AG04450 (cell line): ENCODE measurements at regions not wholly inside any gene's neighbourhood (a gene's known extent, or its start where the extent isn't known, plus 50 kb on each side); places are given as distances from the start of the nearest gene placed in this dataset.

Experiments
- CTCF ChIA-PET: fragments of 300-600, 350-600 bp; formaldehyde crosslinking; extraction: SDS; loops from one replicate; lab custom pipeline; 2022; ENCODE audit warnings: antibody characterized with exemption, inconsistent platforms; lab: Charles Lee
- POLR2A ChIA-PET: fragments of 350-600 bp; formaldehyde crosslinking; extraction: SDS; loops from one replicate; lab custom pipeline; 2021; ENCODE audit warnings: antibody characterized with exemption, inconsistent platforms; lab: Yijun Ruan, JAX
- DNase-seq: peaks from one replicate; pipeline ENCODE4 v3.0.0-alpha.2; 2011; ENCODE audit warnings: low read depth, low spot score
- H3K27ac ChIP-seq: one replicate; pipeline ENCODE4 v1.5.1; 2012; ENCODE audit warnings: low read depth, low read length, control low read depth
- H3K27me3 ChIP-seq: one replicate; pipeline ENCODE4 v1.6.0; 2012; ENCODE audit warnings: low read length; ENCODE audit not compliant: control insufficient read depth, insufficient read depth
- H3K4me3 ChIP-seq: 2 replicates; pipeline ENCODE4 v1.5.1; 2011; ENCODE audit warnings: mild to moderate bottlenecking, low read depth, low read length, control low read depth
- H3K9me3 ChIP-seq: 2 replicates; pipeline ENCODE4 v1.5.1; 2012; ENCODE audit warnings: low read length; ENCODE audit not compliant: control insufficient read depth, insufficient read depth
- CTCF ChIP-seq: IDR thresholded peaks from 2 replicates; pipeline ENCODE4 v1.5.1; 2011; ENCODE audit warnings: low read depth, low read length, control low read depth, inconsistent platforms

GRCh38 chr9:117516676-117517632 lies 102.1 kb upstream of the ASTN2 start:
- no peak for DNase-seq
- H3K4me3 ChIP-seq, result no peak overlapping the region
- POLR2A ChIA-PET, result no interaction called here
- CTCF ChIA-PET, result no interaction called here
- no peak overlapping the region for H3K27ac ChIP-seq
- no peaks in the 10 kb centered on the region for H3K27me3 ChIP-seq
- peaks cover 10% of the 10 kb centered on the region for H3K9me3 ChIP-seq
- TF ChIP-seq CTCF, result no peak

- CTCF ChIA-PET, result no interaction called here
Observed at GRCh38 chr9:117511852-117512481, 97.1 kb upstream of the ASTN2 start.

GRCh38 chr9:117496307-117496706 lies 81.5 kb upstream of the ASTN2 start:
- POLR2A ChIA-PET, result no interaction called here
- Histone ChIP-seq H3K4me3 (no peak overlapping the region), H3K27ac (no peak overlapping the region), H3K9me3 (no peaks in the 10 kb centered on the region), H3K27me3 (no peaks in the 10 kb centered on the region)
- no peak for DNase-seq
- TF ChIP-seq CTCF, result no peak
- CTCF ChIA-PET, result no interaction called here

More at GRCh38 chr9:117511852-117512481, 97.1 kb upstream of the ASTN2 start:
- POLR2A ChIA-PET, result no interaction called here
- Histone ChIP-seq H3K9me3 (peaks cover 18% of the 10 kb centered on the region), H3K27ac (no peak overlapping the region), H3K27me3 (no peaks in the 10 kb centered on the region), H3K4me3 (no peak overlapping the region)
- no peak for DNase-seq
- no peak for TF ChIP-seq CTCF

- no peak for DNase-seq
- TF ChIP-seq CTCF, result no peak
Observed at GRCh38 chr9:117494401-117495090, 79.7 kb upstream of the ASTN2 start.

GRCh38 chr9:117492476-117492875 lies 77.6 kb upstream of the ASTN2 start:
- Histone ChIP-seq H3K9me3 (peaks cover 3% of the 10 kb centered on the region; the same call in 1 of the 2 replicates), H3K4me3 (no peak overlapping the region), H3K27ac (no peak overlapping the region), H3K27me3 (no peaks in the 10 kb centered on the region)
- CTCF ChIA-PET, result no interaction called here
- POLR2A ChIA-PET, result no interaction called here
- TF ChIP-seq CTCF, result no peak
- no peak for DNase-seq

More at GRCh38 chr9:117494401-117495090, 79.7 kb upstream of the ASTN2 start:
- Histone ChIP-seq H3K4me3 (no peak overlapping the region), H3K27ac (no peak overlapping the region), H3K9me3 (no peaks in the 10 kb centered on the region), H3K27me3 (no peaks in the 10 kb centered on the region)
- CTCF ChIA-PET, result no interaction called here
- POLR2A ChIA-PET, result no interaction called here
